ENCODE measurements at regions not wholly inside any gene's neighbourhood (a gene's known extent, or its start where the extent isn't known, plus 50 kb on each side); places are given as distances from the start of the nearest gene placed in this dataset.

DNA sequence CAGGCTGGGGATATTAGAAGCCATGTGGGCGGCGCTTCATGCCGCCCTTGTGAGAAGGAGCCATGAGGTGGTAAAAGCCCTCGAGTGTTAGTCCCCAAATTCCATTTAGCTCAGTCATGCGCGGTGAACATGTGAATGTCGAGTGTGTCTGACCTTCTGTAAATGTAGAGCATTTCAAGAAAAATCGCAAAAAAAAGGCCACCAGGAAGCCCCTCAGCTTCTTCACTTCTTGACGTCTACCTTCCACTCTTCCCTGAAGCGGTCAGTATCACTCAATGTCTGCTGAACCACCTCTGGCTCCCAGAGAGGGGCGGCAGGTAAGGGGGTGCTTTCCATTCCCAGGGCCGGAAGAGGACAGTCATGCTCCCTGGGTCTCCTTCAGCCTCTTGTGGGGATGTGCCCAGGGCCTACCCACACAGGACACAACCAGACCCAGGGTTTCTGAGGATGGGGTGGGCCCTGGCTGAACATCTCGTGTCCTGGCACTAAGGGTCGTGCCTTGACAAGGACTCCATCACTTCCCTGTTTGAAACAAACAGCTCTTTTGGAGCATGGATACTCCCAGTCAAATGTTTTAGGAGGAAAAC is 274.9 kb downstream of the FAM43A start:
- H3K4me3 Mint-ChIP-seq = no peak overlapping the region
- H3K27me3 Mint-ChIP-seq = peaks cover 12% of the 10 kb centered on the region
- H3K9me3 Mint-ChIP-seq = no peaks in the 10 kb centered on the region
- H3K4me1 Mint-ChIP-seq = no peaks in the 10 kb centered on the region
- ATAC-seq (replicated peaks) = no peak
- H3K36me3 Mint-ChIP-seq (ENCODE audit: low read depth) = no peaks in the 10 kb centered on the region
- no peak overlapping the region for H3K27ac Mint-ChIP-seq

DNA sequence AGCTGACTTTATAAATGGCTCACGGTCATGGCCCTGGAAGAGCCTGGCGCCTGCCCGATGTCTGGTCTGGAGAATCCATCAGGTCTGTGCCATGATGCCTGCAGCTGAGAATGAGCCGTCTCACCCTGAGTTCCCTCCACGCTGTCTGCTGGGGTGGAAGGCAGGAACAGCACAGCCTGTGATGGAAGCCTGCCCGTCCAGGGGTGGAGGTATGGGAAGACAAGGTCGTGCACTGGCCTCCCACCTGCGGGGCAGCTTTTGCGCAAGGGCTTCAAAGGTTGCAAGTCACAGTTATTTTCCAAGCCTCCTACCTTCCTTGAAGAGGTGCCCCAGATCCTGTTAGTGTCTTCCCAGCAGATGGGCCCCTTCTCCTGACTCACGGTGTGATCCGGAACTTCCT is 275.5 kb downstream of the FAM43A start:
- Mint-ChIP-seq H3K4me1 (no peaks in the 10 kb centered on the region), H3K36me3 (ENCODE audit: low read depth) (no peaks in the 10 kb centered on the region), H3K27me3 (peaks cover 7% of the 10 kb centered on the region), H3K4me3 (no peak overlapping the region), H3K27ac (no peak overlapping the region), H3K9me3 (no peaks in the 10 kb centered on the region)
- no peak for ATAC-seq (replicated peaks)

DNA sequence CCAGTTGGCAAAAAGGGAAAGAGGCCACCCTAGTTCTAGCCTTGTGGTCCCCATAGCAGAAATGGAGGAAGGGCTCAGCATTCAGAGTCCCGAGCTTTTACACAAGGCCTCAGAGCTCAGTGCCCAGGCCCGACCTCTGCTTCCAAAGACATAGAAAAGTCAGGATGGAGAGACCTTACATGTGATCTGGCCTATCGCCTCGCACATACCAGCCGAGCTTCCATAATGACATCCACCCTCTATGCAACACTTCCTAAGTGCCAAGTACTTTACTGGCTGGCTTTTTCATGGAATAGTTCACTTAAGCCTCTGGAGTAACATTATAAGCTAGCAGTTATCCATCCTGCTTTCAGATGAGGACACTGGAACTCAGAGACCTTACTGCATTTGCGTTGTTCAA is 275.9 kb downstream of the FAM43A start:
- peaks cover 5% of the 10 kb centered on the region for H3K27me3 Mint-ChIP-seq
- no peaks in the 10 kb centered on the region for H3K9me3 Mint-ChIP-seq

DNA sequence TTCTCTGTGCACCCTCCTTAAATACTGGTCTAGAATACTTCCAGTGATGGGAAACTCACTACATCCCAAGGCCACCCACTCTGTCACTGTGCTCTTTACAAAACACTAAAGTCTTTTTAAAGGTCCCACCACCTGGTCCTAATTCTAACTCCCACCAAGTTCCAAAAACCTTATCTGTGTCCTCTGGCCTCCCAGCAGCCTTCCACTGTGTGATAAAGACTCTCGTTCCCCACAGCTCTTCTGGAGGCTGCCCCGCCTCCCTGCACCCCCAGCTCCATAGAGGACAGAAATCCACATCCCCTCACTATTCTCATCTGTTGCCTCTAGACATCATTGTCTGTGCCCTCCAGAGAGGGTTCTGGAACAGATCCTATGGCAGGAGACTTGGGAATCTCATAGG is 276.4 kb downstream of the FAM43A start:
- H3K4me1 Mint-ChIP-seq = no peaks in the 10 kb centered on the region
- peaks cover 9% of the 10 kb centered on the region for H3K27me3 Mint-ChIP-seq
- H3K36me3 Mint-ChIP-seq (ENCODE audit: low read depth) = no peaks in the 10 kb centered on the region
- ATAC-seq (replicated peaks) = no peak
- no peak overlapping the region for H3K27ac Mint-ChIP-seq
- no peak overlapping the region for H3K4me3 Mint-ChIP-seq
- H3K9me3 Mint-ChIP-seq = no peaks in the 10 kb centered on the region

More for the DNA sequence above, 275.9 kb downstream of the FAM43A start:
- no peaks in the 10 kb centered on the region for H3K36me3 Mint-ChIP-seq (ENCODE audit: low read depth)
- H3K27ac Mint-ChIP-seq = no peak overlapping the region
- no peak overlapping the region for H3K4me3 Mint-ChIP-seq
- no peak for ATAC-seq (replicated peaks)
- no peaks in the 10 kb centered on the region for H3K4me1 Mint-ChIP-seq

DNA sequence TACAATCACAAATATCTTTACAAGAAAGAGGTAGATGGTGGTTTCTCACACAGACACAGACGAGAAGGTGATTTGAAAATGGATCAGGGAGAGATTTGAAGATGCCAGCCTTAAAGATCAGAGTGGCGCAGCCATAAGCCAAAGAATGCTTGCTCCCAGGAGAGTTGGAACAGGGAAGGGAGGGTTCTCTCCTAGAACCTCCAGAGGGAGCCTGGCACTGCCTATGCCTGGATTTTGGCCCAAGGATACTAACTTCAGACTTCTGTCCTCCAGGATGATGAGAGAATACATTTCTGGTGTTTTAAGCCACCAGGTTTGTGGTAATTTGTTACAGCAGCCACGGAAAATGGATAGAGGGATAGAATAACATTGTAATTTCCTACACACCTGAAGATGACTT is 279.1 kb downstream of the FAM43A start:
- Mint-ChIP-seq H3K4me1 (no peaks in the 10 kb centered on the region), H3K36me3 (ENCODE audit: low read depth) (no peaks in the 10 kb centered on the region), H3K27ac (no peak overlapping the region), H3K27me3 (peaks cover 20% of the 10 kb centered on the region), H3K9me3 (no peaks in the 10 kb centered on the region), H3K4me3 (no peak overlapping the region)
- no peak for ATAC-seq (replicated peaks)

DNA sequence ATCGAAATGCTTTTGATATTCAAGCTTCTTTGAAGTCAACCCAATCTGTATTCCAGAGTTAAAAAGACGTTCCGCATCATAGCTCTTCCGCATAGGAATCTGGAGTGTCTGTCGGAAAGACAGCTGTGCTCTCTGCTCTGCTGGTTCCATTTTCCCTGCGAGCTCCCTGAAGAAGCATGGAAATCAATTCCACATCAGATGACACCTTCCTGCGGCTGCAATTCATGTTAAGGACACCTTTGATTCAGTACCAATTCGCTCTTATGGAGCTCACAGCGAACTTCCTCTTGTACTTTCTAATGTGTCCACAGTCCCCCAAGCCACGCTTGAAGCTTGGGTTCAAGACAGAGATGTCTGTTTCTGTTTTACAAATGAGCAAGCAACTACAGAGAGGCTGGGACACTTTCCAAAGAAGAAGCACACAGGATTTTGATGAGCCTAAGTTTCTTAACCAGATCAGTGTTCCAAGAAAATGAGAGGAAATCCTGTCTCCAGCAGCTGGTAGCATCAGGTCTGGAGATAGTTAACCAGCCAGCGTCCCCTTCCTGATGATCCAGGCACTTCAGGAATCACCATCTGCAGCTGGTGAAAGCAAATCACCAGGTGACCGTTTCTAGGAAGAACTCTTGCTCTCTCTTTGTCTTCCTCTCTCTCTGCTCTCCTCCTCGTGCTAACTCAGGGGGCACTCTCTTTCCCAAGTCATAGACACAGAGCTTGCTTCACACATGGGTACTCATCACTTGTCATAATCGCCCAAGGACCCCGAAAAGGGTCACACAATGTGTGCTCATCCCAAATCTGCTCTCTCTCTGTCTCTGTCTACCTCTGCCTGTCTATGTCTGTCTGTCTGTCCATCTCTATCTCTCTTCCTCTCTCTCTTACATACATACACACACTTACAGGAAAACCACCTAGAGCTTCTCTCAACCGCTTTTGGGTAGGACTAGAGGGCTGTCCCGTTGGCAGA is 281.8 kb downstream of the FAM43A start:
- Mint-ChIP-seq H3K9me3 (no peaks in the 10 kb centered on the region), H3K27ac (no peak overlapping the region), H3K27me3 (peaks cover 21% of the 10 kb centered on the region), H3K4me3 (no peak overlapping the region), H3K36me3 (ENCODE audit: low read depth) (no peaks in the 10 kb centered on the region), H3K4me1 (no peaks in the 10 kb centered on the region)
- no peak for ATAC-seq (replicated peaks)

DNA sequence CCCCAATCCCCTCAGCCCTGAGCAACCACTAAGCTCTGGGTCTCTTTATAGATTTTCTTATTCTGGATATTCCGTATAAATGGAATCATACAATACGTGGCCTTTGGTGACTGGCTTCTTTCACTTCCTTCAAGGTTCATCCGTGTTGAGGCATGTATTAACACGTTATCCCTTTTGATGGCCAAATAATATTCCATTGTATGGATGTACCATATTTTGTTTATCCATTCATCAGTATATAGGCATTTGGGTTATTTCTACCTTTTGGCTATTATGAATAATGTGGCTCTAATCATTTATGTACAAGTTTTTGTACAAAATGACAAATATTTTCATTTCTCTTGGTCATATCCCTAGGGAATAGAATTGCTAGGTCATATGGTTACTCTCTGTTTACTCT is 284.4 kb downstream of the FAM43A start:
- H3K4me3 Mint-ChIP-seq = no peak overlapping the region
- H3K36me3 Mint-ChIP-seq (ENCODE audit: low read depth) = no peaks in the 10 kb centered on the region
- H3K4me1 Mint-ChIP-seq = no peaks in the 10 kb centered on the region
- no peak overlapping the region for H3K27ac Mint-ChIP-seq
- no peak for ATAC-seq (replicated peaks)
- H3K9me3 Mint-ChIP-seq = no peaks in the 10 kb centered on the region
- H3K27me3 Mint-ChIP-seq = peaks cover 23% of the 10 kb centered on the region

DNA sequence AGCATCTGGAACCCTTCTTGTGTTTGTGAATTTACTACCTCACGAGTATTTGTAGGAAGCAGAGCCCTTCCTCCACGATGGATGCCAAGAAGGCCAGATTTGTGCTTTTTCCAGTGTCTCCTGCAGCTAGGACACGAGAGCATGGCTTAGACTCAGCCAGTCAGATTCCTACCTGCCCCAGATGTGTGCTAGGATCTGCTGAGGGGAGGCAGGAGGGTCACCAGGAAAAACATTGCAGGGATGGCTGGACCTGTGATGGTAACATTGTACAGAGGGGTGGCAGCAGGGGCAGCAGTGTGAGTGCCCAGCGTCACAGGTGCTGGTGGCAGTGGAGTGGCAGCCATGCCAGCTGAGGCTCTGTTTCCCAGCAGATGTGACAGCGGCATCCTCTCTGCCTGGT is 285.3 kb downstream of the FAM43A start:
- no peaks in the 10 kb centered on the region for H3K4me1 Mint-ChIP-seq
- no peak overlapping the region for H3K4me3 Mint-ChIP-seq

DNA sequence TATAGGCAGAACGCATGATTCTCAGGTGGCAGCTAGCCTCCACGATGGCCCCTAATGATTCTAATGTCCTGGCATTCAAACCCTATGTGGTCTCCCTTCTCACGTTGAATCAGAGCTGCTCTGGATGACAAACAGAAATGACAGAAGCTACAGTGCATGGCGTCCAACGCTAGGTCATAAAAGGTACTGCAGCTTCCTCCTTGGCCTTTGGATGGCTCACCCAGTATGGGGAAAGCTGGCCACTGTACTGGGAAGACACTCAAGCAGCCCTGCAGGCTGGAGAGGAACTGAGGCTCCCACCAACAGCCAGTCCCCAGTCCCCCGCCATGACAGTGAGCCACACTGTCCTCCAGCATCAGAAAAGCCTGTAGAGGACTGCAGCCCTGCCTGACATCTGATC is 286.3 kb downstream of the FAM43A start:
- H3K36me3 Mint-ChIP-seq (ENCODE audit: low read depth) = no peaks in the 10 kb centered on the region
- no peaks in the 10 kb centered on the region for H3K9me3 Mint-ChIP-seq
- no peaks in the 10 kb centered on the region for H3K4me1 Mint-ChIP-seq
- no peak overlapping the region for H3K4me3 Mint-ChIP-seq
- no peak overlapping the region for H3K27ac Mint-ChIP-seq
- peaks cover 28% of the 10 kb centered on the region for H3K27me3 Mint-ChIP-seq
- no peak for ATAC-seq (replicated peaks)

More for the DNA sequence above, 285.3 kb downstream of the FAM43A start:
- Mint-ChIP-seq H3K27ac (no peak overlapping the region), H3K9me3 (no peaks in the 10 kb centered on the region), H3K27me3 (peaks cover 27% of the 10 kb centered on the region), H3K36me3 (ENCODE audit: low read depth) (no peaks in the 10 kb centered on the region)
- no peak for ATAC-seq (replicated peaks)

DNA sequence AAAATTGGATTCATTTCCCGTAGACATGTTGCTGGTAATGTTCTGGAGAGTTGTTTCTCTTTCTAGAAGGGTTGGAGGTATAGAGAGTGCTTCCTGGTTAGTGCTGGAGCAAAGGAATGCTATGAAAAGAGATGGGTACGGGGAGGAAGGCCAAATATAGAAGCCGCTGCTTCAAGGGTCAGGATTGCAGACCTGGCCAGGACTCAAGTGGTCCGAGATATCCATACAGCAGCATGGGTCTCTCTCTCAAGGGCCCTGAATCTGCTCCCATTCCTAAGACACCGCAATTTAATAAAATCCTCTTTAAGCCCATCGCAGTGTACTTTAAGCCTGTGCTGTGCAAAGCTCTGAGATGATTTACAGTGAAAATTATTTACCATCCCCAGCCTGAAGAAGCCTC is 287.0 kb downstream of the FAM43A start:
- Mint-ChIP-seq H3K27me3 (peaks cover 24% of the 10 kb centered on the region), H3K27ac (no peak overlapping the region), H3K36me3 (ENCODE audit: low read depth) (no peaks in the 10 kb centered on the region), H3K9me3 (no peaks in the 10 kb centered on the region), H3K4me3 (no peak overlapping the region), H3K4me1 (no peaks in the 10 kb centered on the region)
- ATAC-seq (replicated peaks) = no peak

DNA sequence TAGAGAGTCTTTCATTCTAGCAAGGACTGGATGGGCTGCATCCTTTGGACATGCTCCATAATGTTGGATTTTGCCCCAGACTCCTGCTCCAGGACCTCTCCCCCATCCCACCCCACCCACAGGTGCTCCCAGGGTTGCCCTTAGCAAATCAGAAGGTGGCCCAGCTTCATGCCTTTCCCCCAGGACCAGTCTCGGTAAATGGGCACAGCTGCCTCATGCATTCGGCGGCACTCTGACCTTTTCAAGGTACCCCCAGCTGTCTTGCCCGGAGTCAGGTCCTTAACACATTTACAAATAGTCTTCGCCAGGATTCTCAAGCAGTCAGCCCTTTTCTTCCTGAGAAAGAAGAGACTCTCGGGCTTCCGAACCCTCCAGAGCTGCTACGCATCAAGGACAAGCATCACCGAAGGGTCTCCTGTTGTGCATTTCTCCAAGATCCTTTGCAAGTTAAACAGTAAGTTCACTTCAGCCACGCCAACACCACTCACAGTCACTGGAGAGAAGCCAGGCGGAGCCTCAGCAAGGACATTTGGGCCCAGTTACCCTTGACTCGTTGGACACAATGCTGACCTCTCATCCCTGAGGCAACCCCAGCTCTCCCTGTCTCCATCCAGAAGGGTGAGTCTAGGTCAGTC is 287.8 kb downstream of the FAM43A start:
- Mint-ChIP-seq H3K4me3 (no peak overlapping the region), H3K9me3 (no peaks in the 10 kb centered on the region), H3K36me3 (ENCODE audit: low read depth) (no peaks in the 10 kb centered on the region), H3K27me3 (peaks cover 25% of the 10 kb centered on the region), H3K27ac (no peak overlapping the region), H3K4me1 (no peaks in the 10 kb centered on the region)
- ATAC-seq (replicated peaks) = no peak

DNA sequence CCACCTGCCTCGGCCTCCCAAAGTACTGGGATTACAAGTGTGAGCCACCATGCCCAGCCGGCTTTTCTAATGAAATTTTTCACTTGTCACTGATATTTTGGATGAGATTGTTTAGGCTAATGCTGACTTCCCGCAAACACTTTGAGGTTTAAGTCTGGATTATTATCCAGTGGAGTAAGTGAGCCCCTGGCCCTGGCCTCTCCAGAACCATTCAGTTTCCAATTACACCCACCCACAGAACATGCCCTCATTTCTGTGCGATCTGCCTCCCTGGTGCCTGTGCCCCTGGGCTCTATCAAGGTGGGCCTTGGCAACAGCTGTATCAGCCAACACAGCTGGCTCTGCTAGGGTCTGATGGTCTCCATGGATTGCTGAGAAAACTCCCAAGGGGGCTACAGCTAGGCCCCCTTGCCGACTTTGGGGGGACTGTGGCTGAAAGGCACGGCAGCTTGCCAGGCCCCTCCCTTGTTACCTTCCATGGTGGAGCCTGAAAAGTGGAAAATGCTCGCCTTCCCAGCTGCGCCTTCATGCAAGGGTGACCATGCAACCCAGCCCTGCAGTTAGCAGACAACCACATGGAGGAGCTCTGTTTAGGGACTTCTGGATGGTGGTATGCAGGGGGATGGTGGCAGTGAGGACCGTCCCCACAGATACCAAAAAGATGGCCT is 288.9 kb downstream of the FAM43A start:
- no peak overlapping the region for H3K4me3 Mint-ChIP-seq
- H3K27ac Mint-ChIP-seq = no peak overlapping the region
- no peaks in the 10 kb centered on the region for H3K9me3 Mint-ChIP-seq
- H3K36me3 Mint-ChIP-seq (ENCODE audit: low read depth) = no peaks in the 10 kb centered on the region
- H3K4me1 Mint-ChIP-seq = no peaks in the 10 kb centered on the region
- no peak for ATAC-seq (replicated peaks)
- peaks cover 22% of the 10 kb centered on the region for H3K27me3 Mint-ChIP-seq

DNA sequence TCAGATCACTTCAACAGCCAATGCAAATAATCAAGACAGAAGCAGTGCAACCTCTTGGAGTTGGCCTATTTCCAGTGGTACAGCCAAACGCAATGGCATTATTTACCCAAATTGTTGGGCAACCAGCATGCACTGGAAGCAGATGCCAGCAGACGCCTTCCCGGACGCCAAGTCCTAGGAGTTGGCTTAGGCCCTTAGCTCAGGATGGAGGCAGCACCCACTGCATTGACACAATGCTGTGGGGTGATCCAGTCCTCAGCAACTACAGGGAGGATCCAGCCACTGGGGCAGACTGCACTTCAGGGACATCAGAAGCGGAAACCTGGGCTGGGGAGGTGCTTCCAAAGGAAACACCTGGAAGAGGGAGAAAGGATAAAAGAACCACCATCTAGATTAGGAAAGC is 290.4 kb downstream of the FAM43A start:
- Mint-ChIP-seq H3K9me3 (no peaks in the 10 kb centered on the region), H3K4me1 (no peaks in the 10 kb centered on the region), H3K36me3 (ENCODE audit: low read depth) (no peaks in the 10 kb centered on the region), H3K27ac (no peak overlapping the region), H3K27me3 (peaks cover 22% of the 10 kb centered on the region), H3K4me3 (no peak overlapping the region)
- ATAC-seq (replicated peaks) = no peak

DNA sequence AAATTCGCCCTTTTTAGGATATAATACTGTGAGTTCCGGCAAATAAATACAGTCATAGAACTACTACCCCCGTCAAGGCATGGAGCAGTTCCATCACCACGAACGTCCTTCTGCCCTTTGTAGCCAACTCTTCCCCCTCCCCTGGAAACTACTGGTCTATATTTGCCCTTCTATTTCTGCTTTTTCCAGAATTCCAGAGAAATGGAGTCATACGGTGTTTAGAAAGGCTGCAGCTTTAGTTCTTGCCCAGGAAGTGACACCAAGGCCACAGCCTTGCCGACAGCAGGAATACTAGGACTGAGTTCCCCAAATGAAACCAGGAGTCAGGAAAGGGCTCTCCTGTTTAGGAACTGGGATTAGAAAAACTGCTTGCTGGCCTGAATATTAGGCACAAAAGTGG is 291.2 kb downstream of the FAM43A start:
- no peaks in the 10 kb centered on the region for H3K36me3 Mint-ChIP-seq (ENCODE audit: low read depth)
- H3K9me3 Mint-ChIP-seq = no peaks in the 10 kb centered on the region
- no peak overlapping the region for H3K4me3 Mint-ChIP-seq
- no peak overlapping the region for H3K27ac Mint-ChIP-seq
- ATAC-seq (replicated peaks) = no peak
- peaks cover 22% of the 10 kb centered on the region for H3K27me3 Mint-ChIP-seq
- no peaks in the 10 kb centered on the region for H3K4me1 Mint-ChIP-seq
